Renal cortical epithelial cell (primary cell): ENCODE measurements at regions not wholly inside any gene's neighbourhood (a gene's known extent, or its start where the extent isn't known, plus 50 kb on each side); places are given as distances from the start of the nearest gene placed in this dataset.

Experiments
- DNase-seq: peaks from one replicate; pipeline ENCODE4 v3.0.0-alpha.2; 2011; ENCODE audit warnings: low read depth

- peak; percentile 45 for DNase-seq
These were observed 53.9 kb downstream of the OTOR start for GRCh38 chr20:16801919-16802651.

GRCh38 chr20:16802652-16802935, 54.4 kb downstream of the OTOR start:
- no peak for DNase-seq

GRCh38 chr20:16803965-16804792, 56.0 kb downstream of the OTOR start:
- DNase-seq, result peak; percentile 18

- no peak for DNase-seq
These were observed 56.6 kb downstream of the OTOR start for GRCh38 chr20:16804793-16805187.

- DNase-seq, result no peak
These were observed 57.9 kb downstream of the OTOR start for GRCh38 chr20:16806061-16806460.

- no peak for DNase-seq
These were observed 58.7 kb downstream of the OTOR start for GRCh38 chr20:16806886-16807285.

- DNase-seq, result no peak
These were observed 60.6 kb downstream of the OTOR start for GRCh38 chr20:16808796-16809195.

GRCh38 chr20:16810216-16810615, 62.1 kb downstream of the OTOR start:
- peak; percentile 30 for DNase-seq

- no peak for DNase-seq
These were observed 68.0 kb downstream of the OTOR start for GRCh38 chr20:16816192-16816591.

- DNase-seq, result no peak
These were observed 71.3 kb downstream of the OTOR start for GRCh38 chr20:16819483-16819882.

- DNase-seq, result peak; percentile 60
These were observed 73.3 kb downstream of the OTOR start for GRCh38 chr20:16821211-16822089.

GRCh38 chr20:16824664-16825063, 76.5 kb downstream of the OTOR start:
- DNase-seq, result no peak

- DNase-seq, result no peak
These were observed 80.6 kb downstream of the OTOR start for GRCh38 chr20:16828666-16829305.

GRCh38 chr20:16835690-16836089, 87.5 kb downstream of the OTOR start:
- DNase-seq, result peak; percentile 15

- DNase-seq, result no peak
These were observed 94.4 kb downstream of the OTOR start for GRCh38 chr20:16842486-16843120.

GRCh38 chr20:16844406-16844805, 96.2 kb downstream of the OTOR start:
- no peak for DNase-seq

- DNase-seq, result peak; percentile 19
These were observed 97.8 kb downstream of the OTOR start for GRCh38 chr20:16846006-16846405.

- DNase-seq, result no peak
These were observed 99.9 kb downstream of the OTOR start for GRCh38 chr20:16848061-16848460.

GRCh38 chr20:16848526-16848925, 100.4 kb downstream of the OTOR start:
- no peak for DNase-seq

- DNase-seq, result no peak
These were observed 112.8 kb downstream of the OTOR start for GRCh38 chr20:16860914-16861313.

- no peak for DNase-seq
These were observed 113.5 kb downstream of the OTOR start for GRCh38 chr20:16861708-16862107.
